NCI-H1105 treated with DMSO at 0.1 percent for 48 hours (cell line): ENCODE measurements at regions not wholly inside any gene's neighbourhood (a gene's known extent, or its start where the extent isn't known, plus 50 kb on each side); places are given as distances from the start of the nearest gene placed in this dataset.

Experiments used
- DNase-seq: peaks from one replicate; lab custom pipeline; 2025; lab: John Stamatoyannopoulos, UW

DNA sequence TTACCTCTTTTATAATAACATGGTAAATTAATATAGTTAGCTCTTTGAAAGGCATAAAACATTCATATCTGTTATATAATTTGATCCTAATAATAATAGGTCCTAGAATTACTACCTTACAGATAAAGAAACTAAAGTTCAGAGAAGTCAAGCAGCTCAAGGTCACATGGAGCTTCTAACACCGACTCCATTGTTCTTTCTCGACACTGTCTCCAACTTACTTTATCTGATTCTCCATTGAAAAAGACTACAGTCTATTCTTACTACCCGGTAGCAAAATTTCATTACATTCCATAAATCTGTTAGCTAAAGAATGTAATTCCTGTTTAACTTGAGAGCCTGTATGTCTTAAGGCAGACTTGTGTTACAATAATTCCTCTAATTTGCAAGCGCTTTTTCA lies 96.3 kb upstream of the TMEM161B start:
- no peak for DNase-seq

DNA sequence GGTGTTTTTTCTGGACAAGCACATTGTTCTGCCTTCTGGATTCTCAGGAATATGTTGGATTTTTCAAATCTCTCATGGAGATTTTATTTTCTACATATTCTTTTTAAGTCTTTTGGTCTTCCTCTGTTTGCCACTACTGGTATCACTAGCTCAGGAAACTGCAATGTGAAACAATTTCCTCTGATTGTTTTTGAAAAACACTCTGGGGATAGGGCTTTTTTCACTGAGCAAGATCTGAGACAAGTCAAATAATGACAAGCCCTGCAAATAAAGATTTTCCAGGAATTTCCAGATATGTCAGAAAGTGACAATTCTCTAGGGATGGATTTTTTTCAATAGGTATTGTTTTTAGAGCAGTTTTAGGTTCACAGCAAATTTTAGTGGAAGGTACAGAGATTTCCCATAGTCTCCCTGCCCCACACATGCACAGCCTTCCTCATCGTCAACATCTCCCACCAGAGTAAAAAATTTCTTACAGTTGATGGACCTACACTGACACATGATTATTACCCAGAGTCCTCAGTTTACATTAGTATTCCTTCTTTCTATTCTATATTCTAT lies 86.9 kb upstream of the TMEM161B start:
- no peak for DNase-seq

DNA sequence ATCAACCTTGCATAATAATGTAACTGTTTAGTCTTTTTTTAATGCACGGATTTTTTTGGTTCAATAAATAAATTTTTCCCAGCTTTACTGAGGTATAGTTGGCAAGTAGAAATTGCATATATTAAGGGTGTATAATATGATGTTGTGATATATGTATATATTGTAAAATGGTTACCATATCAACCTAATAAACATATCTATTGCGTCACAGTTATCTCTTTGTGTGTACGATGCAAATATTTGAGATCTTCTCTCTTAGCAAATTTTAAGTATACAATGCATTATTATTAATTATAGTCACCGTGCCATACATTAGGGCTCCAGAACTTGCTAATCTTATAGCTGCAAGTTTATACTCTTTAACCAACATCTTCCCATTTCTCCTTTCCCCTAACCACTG lies 57.2 kb upstream of the TMEM161B start:
- DNase-seq, result no peak

DNA sequence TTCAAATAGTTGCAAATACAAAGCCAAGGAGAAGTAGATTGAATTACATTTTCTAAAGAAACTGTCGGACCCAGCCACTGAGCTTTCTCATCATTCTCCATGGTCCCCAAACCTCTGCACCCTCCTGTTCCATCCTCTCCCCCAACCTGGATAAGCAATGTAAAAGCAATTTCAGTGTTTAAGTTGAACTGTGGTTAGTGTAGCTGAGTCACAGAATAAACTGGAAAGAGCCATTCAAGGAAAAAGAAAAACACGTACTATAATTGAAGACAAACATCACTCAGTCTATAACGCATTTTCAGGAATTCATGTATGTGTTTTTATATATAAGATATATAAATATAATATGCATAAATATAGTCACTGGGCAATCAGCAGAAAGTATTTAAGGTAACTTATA lies 54.1 kb upstream of the TMEM161B start:
- DNase-seq, result no peak
